ENCODE measurements at regions not wholly inside any gene's neighbourhood (a gene's known extent, or its start where the extent isn't known, plus 50 kb on each side); places are given as distances from the start of the nearest gene placed in this dataset.

DNA sequence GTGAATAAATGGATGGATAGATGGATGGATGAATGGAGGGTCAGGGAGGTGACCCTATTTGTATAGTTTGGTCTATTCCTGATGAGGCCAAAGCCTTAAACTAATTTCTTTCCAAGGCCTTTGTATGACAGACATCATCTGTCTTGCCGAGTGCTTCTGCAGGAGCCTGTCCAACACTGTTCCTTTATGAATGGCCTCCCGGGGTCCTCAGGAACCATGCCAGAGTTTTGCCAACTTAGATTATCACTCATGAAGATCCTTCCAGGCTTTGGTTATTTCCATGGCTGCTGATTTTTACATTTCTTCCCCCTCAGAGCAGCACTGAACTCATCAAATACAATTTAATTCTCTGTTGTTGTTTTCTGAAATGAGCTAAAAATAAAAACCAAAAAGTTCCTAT lies 133.0 kb upstream of the SOX2 start:
- no TSS peak for BruUV-seq (replicated peaks)
- H3K4me1 ChIP-seq (ENCODE audit: insufficient read depth, low read length, poor library complexity, severe bottlenecking) = no peaks in the 10 kb centered on the region
- no peaks in the 10 kb centered on the region for H3K9me3 ChIP-seq (ENCODE audit: low read depth, low read length, poor library complexity, severe bottlenecking)
- TF ChIP-seq, protein P1, sequence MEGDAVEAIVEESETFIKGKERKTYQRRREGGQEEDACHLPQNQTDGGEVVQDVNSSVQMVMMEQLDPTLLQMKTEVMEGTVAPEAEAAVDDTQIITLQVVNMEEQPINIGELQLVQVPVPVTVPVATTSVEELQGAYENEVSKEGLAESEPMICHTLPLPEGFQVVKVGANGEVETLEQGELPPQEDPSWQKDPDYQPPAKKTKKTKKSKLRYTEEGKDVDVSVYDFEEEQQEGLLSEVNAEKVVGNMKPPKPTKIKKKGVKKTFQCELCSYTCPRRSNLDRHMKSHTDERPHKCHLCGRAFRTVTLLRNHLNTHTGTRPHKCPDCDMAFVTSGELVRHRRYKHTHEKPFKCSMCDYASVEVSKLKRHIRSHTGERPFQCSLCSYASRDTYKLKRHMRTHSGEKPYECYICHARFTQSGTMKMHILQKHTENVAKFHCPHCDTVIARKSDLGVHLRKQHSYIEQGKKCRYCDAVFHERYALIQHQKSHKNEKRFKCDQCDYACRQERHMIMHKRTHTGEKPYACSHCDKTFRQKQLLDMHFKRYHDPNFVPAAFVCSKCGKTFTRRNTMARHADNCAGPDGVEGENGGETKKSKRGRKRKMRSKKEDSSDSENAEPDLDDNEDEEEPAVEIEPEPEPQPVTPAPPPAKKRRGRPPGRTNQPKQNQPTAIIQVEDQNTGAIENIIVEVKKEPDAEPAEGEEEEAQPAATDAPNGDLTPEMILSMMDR (conservative IDR thresholded peaks at IDR 0.05; ENCODE audit: low read depth, low read length) = no peak
- no peak for TF ChIP-seq EZH2 (IDR thresholded peaks at IDR 0.05; ENCODE audit: borderline replicate concordance, low read depth, low read length, poor library complexity, severe bottlenecking)
- no peaks in the 10 kb centered on the region for H3K27me3 ChIP-seq (replicated peaks; ENCODE audit: insufficient read depth, low read depth, low read length, poor library complexity)
- POLR2A ChIA-PET (ENCODE audit: low non-redundant PET) = no interaction called here
- H3K4me3 ChIP-seq (ENCODE audit: low read depth, low read length, poor library complexity, severe bottlenecking) = no peak overlapping the region
- no peaks in the 10 kb centered on the region for H3K36me3 ChIP-seq (ENCODE audit: insufficient read depth, low read length, poor library complexity, severe bottlenecking)
- H3K27ac ChIP-seq (ENCODE audit: low read depth, low read length, poor library complexity, severe bottlenecking) = no peak overlapping the region
- no peak for DNase-seq (ENCODE audit: low spot score)
- intact Hi-C loops (cut with micrococcal nuclease; ENCODE audit: unreplicated experiment) = no loop called here
- CTCF ChIA-PET = no interaction called here

DNA sequence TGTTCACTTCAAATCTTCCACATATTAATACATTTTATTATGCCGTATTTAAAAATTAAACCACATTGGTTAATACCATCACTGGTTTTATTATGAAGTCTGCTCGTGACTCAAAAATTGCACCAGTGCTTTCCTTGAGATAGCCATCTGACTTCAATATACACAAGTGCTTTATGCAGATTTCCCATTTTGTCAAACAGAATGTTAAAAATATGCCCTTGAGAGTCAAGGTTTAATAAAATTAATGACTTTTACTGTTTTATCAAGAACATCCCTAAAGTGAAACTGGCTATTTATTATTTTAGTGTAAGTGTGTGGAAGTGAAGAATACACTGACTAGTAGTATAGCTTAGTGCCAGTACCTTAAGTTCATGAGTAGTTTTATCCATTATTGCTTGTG lies 139.3 kb upstream of the SOX2 start:
- intact Hi-C loops (cut with micrococcal nuclease; ENCODE audit: unreplicated experiment) = no loop called here
- Histone ChIP-seq H3K9me3 (ENCODE audit: low read depth, low read length, poor library complexity, severe bottlenecking) (no peaks in the 10 kb centered on the region), H3K4me1 (ENCODE audit: insufficient read depth, low read length, poor library complexity, severe bottlenecking) (no peaks in the 10 kb centered on the region), H3K4me3 (ENCODE audit: low read depth, low read length, poor library complexity, severe bottlenecking) (no peak overlapping the region), H3K27ac (ENCODE audit: low read depth, low read length, poor library complexity, severe bottlenecking) (no peak overlapping the region), H3K36me3 (ENCODE audit: insufficient read depth, low read length, poor library complexity, severe bottlenecking) (no peaks in the 10 kb centered on the region), H3K27me3 (replicated peaks; ENCODE audit: insufficient read depth, low read depth, low read length, poor library complexity) (peaks cover 19% of the 10 kb centered on the region)
- no peak for TF ChIP-seq EZH2 (IDR thresholded peaks at IDR 0.05; ENCODE audit: borderline replicate concordance, low read depth, low read length, poor library complexity, severe bottlenecking)
- TF ChIP-seq, protein P1 (conservative IDR thresholded peaks at IDR 0.05; ENCODE audit: low read depth, low read length) = no peak
- BruUV-seq (replicated peaks) = no TSS peak
- CTCF ChIA-PET = no interaction called here
- no peak for DNase-seq (ENCODE audit: low spot score)
- POLR2A ChIA-PET (ENCODE audit: low non-redundant PET) = no interaction called here

DNA sequence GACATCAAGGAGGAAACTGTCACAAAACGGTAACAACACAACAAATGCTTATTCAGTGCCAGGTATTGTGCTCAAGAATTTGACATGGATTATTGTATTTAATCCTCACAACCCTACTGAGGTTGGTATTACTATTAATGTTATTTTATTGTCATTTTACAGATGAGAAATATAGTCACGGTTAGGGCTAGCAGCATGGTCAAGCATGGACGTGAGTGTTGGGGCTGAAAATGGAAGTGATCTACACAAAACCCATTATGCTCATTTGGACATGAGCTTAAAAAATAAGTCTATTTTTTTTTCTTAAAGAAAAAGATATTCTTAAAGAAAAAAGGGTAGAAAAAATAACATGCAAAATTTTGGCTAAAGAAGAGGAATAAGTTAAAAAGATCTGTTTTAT lies 141.3 kb upstream of the SOX2 start:
- no TSS peak for BruUV-seq (replicated peaks)
- POLR2A ChIA-PET (ENCODE audit: low non-redundant PET) = no interaction called here
- intact Hi-C loops (cut with micrococcal nuclease; ENCODE audit: unreplicated experiment) = no loop called here
- Histone ChIP-seq H3K36me3 (ENCODE audit: insufficient read depth, low read length, poor library complexity, severe bottlenecking) (no peaks in the 10 kb centered on the region), H3K9me3 (ENCODE audit: low read depth, low read length, poor library complexity, severe bottlenecking) (no peaks in the 10 kb centered on the region), H3K27ac (ENCODE audit: low read depth, low read length, poor library complexity, severe bottlenecking) (no peak overlapping the region), H3K27me3 (replicated peaks; ENCODE audit: insufficient read depth, low read depth, low read length, poor library complexity) (peaks cover 32% of the 10 kb centered on the region), H3K4me3 (ENCODE audit: low read depth, low read length, poor library complexity, severe bottlenecking) (no peak overlapping the region), H3K4me1 (ENCODE audit: insufficient read depth, low read length, poor library complexity, severe bottlenecking) (no peaks in the 10 kb centered on the region)
- TF ChIP-seq EZH2 (IDR thresholded peaks at IDR 0.05; ENCODE audit: borderline replicate concordance, low read depth, low read length, poor library complexity, severe bottlenecking) = no peak
- TF ChIP-seq, protein P1 (conservative IDR thresholded peaks at IDR 0.05; ENCODE audit: low read depth, low read length) = no peak
- CTCF ChIA-PET = no interaction called here
- DNase-seq (ENCODE audit: low spot score) = no peak

Data from A673 (cell line).